MM.1S (cell line): ENCODE measurements at regions not wholly inside any gene's neighbourhood (a gene's known extent, or its start where the extent isn't known, plus 50 kb on each side); places are given as distances from the start of the nearest gene placed in this dataset.

ENCODE experiments used
- DNase-seq: peaks from one replicate; pipeline ENCODE4 v3.0.0-alpha.2; 2015
- H2AFZ ChIP-seq: fragments of 300-600 bp; sonication (generic); 2 replicates; pipeline ENCODE4 v1.6.0; 2016; ENCODE audit warnings: antibody characterized with exemption, low read length
- H3F3A ChIP-seq: fragments of 300-600 bp; sonication (generic); 2 replicates; pipeline ENCODE4 v1.6.1; 2016; ENCODE audit warnings: mild to moderate bottlenecking, antibody characterized with exemption, low read length, moderate library complexity, mixed read lengths; ENCODE audit not compliant: insufficient read depth
- H3K27ac ChIP-seq: fragments of 300-600 bp; sonication (generic); 2 replicates; pipeline ENCODE4 v1.5.1; 2016; ENCODE audit warnings: mild to moderate bottlenecking, low read length
- H3K27me3 ChIP-seq: fragments of 300-600 bp; sonication (generic); replicated peaks from 2 replicates; pipeline ENCODE4 v1.6.0; 2016; ENCODE audit warnings: low read length; ENCODE audit not compliant: insufficient read depth
- H3K36me3 ChIP-seq: fragments of 300-600 bp; sonication (generic); replicated peaks from 2 replicates; pipeline ENCODE4 v1.6.1; 2016; ENCODE audit warnings: mild to moderate bottlenecking, low read length, mixed read lengths; ENCODE audit not compliant: insufficient read depth
- H3K4me1 ChIP-seq: fragments of 300-600 bp; sonication (generic); 2 replicates; pipeline ENCODE4 v1.6.1; 2016; ENCODE audit warnings: low read length, mixed read lengths
- H3K4me2 ChIP-seq: fragments of 300-600 bp; sonication (generic); 2 replicates; pipeline ENCODE4 v1.6.0; 2016; ENCODE audit warnings: low read depth, low read length
- H3K4me3 ChIP-seq: fragments of 300-600 bp; sonication (generic); 2 replicates; pipeline ENCODE4 v1.5.1; 2016; ENCODE audit warnings: low read length, mixed read lengths
- H3K79me2 ChIP-seq: fragments of 300-600 bp; sonication (generic); 2 replicates; pipeline ENCODE4 v1.6.1; 2016; ENCODE audit warnings: mixed run types, low read length, mixed read lengths
- H3K9ac ChIP-seq: fragments of 300-600 bp; sonication (generic); 2 replicates; pipeline ENCODE4 v1.6.1; 2016; ENCODE audit warnings: low read length, mixed read lengths
- H3K9me2 ChIP-seq: fragments of 300-600 bp; sonication (generic); replicated peaks from 2 replicates; pipeline ENCODE4 v1.6.1; 2016; ENCODE audit warnings: mild to moderate bottlenecking, low read length, mixed read lengths; ENCODE audit not compliant: insufficient read depth
- H3K9me3 ChIP-seq: fragments of 300-600 bp; sonication (generic); replicated peaks from 2 replicates; pipeline ENCODE4 v1.6.1; 2016; ENCODE audit warnings: mild to moderate bottlenecking, low read length, mixed read lengths; ENCODE audit not compliant: insufficient read depth
- H4K20me1 ChIP-seq: fragments of 300-600 bp; sonication (generic); 2 replicates; pipeline ENCODE4 v1.6.1; 2016; ENCODE audit warnings: mild to moderate bottlenecking, low read length, moderate library complexity, mixed read lengths; ENCODE audit not compliant: insufficient read depth
- CTCF ChIP-seq: fragments of 300-600 bp; sonication (generic); IDR thresholded peaks from 2 replicates; pipeline ENCODE4 v1.5.1; 2016; ENCODE audit warnings: antibody characterized with exemption, low read length, mixed read lengths
- EZH2 ChIP-seq: fragments of 300-600 bp; sonication (generic); optimal IDR thresholded peaks from 2 replicates; pipeline ENCODE3; 2017; ENCODE audit warnings: low read depth, mild to moderate bottlenecking, antibody characterized with exemption, low read length, mixed read lengths
- EZH2phosphoT487 ChIP-seq: fragments of 300-600 bp; sonication (generic); IDR thresholded peaks from 2 replicates; pipeline ENCODE4 v1.6.1; 2018; ENCODE audit warnings: antibody characterized with exemption, low read length

DNA sequence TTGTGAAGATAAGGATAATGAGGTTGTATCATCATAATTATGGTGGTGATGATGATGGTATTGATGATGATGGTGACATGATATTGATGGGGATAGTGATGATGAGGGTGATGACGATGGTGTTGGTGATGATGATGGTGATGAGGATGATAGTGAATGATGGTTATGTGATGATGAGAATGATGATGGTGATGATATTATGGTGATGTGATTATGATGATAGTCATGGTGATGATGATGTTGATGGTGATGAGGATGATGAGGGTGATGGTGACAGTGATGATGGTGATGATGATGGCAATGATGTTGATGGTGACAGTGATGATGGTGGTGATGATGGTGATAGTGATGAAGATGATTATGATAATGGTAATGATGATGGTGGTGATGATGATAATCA lies 299.9 kb upstream of the ADARB2 start:
- no peak overlapping the region for H3K4me2 ChIP-seq
- H3K4me1 ChIP-seq = no peaks in the 10 kb centered on the region
- no peak overlapping the region for H3K9ac ChIP-seq
- no peaks in the 10 kb centered on the region for H3K9me3 ChIP-seq
- H3K4me3 ChIP-seq = no peak overlapping the region
- no peak overlapping the region for H2AFZ ChIP-seq
- H3K27me3 ChIP-seq = no peaks in the 10 kb centered on the region
- H3K79me2 ChIP-seq = no peaks in the 10 kb centered on the region
- H4K20me1 ChIP-seq = no peaks in the 10 kb centered on the region
- no peaks in the 10 kb centered on the region for H3F3A ChIP-seq
- no peaks in the 10 kb centered on the region for H3K36me3 ChIP-seq
- H3K27ac ChIP-seq = no peak overlapping the region
- no peak for TF ChIP-seq EZH2phosphoT487
- TF ChIP-seq CTCF = no peak
- TF ChIP-seq EZH2 = no peak
- no peak for DNase-seq
- no peaks in the 10 kb centered on the region for H3K9me2 ChIP-seq

DNA sequence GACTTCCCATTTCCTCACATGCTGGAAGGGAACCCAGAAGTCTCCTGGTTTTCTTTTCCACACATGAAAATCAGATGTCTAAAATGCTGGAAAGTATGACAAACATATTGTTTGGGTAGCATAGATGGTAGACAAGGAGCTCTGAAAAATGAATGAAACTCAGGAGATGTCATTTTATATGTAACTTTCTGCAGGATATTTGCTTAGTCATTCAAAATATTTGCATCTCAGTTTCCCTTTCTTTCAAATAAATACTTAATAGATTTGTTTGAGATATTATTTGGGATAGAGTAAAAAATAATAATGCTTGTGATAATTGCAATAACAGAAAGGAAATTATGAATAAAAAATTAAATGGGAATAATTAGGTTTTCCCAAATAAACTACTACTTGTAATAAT lies 298.9 kb upstream of the ADARB2 start:
- Histone ChIP-seq H3K9me3 (no peaks in the 10 kb centered on the region), H3K27ac (no peak overlapping the region), H3K27me3 (no peaks in the 10 kb centered on the region), H3K36me3 (no peaks in the 10 kb centered on the region), H4K20me1 (no peaks in the 10 kb centered on the region), H3K4me2 (no peak overlapping the region), H3K4me3 (no peak overlapping the region), H3K79me2 (no peaks in the 10 kb centered on the region), H3K9ac (no peak overlapping the region), H2AFZ (no peak overlapping the region), H3K9me2 (no peaks in the 10 kb centered on the region), H3K4me1 (no peaks in the 10 kb centered on the region), H3F3A (no peaks in the 10 kb centered on the region)
- DNase-seq = no peak
- no peak for TF ChIP-seq EZH2
- TF ChIP-seq EZH2phosphoT487 = no peak
- no peak for TF ChIP-seq CTCF

GRCh38 chr10:2030046-2030445 lies 292.7 kb upstream of the ADARB2 start:
- Histone ChIP-seq H3K27ac (no peak overlapping the region), H4K20me1 (no peaks in the 10 kb centered on the region), H3K79me2 (no peaks in the 10 kb centered on the region), H3K4me3 (no peak overlapping the region), H3K9me2 (no peaks in the 10 kb centered on the region), H3K4me2 (no peak overlapping the region), H3K9me3 (no peaks in the 10 kb centered on the region), H3K4me1 (no peaks in the 10 kb centered on the region), H3K27me3 (no peaks in the 10 kb centered on the region), H3K36me3 (no peaks in the 10 kb centered on the region), H3F3A (no peaks in the 10 kb centered on the region), H2AFZ (no peak overlapping the region), H3K9ac (no peak overlapping the region)
- DNase-seq = no peak
- TF ChIP-seq CTCF (no peak), EZH2 (no peak), EZH2phosphoT487 (no peak)
